HPDE6-E6E7 (cell line): ENCODE measurements at regions not wholly inside any gene's neighbourhood (a gene's known extent, or its start where the extent isn't known, plus 50 kb on each side); places are given as distances from the start of the nearest gene placed in this dataset.
"Not testable (repeated sequence)": the region's sequence is repeated elsewhere in the genome, so short reads cannot be mapped to it uniquely, and the experiment has no call there.

ENCODE experiments used
- DNase-seq: peaks from one replicate; pipeline ENCODE4 v3.0.0; 2011; ENCODE audit warnings: missing footprints; ENCODE audit errors: extremely low spot score

DNA sequence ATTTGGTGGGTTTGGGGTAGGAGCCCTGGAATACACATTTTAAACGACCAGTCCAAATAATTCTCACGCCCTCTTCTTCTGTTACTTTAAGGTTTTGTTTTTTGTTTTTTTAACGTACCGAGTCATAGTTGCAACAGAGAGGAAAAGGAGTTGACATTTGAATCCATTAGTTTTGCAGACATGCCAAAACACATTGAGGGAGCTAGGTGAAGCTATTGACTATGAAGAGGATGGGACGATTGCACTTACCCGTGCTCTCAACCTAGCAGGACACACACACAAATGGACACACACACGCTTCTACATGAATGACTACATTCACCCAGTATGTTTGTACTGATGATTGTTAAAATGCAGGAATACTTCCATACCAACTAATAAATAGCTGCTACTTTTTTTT, 54.3 kb upstream of the CIT start:
- no peak for DNase-seq

DNA sequence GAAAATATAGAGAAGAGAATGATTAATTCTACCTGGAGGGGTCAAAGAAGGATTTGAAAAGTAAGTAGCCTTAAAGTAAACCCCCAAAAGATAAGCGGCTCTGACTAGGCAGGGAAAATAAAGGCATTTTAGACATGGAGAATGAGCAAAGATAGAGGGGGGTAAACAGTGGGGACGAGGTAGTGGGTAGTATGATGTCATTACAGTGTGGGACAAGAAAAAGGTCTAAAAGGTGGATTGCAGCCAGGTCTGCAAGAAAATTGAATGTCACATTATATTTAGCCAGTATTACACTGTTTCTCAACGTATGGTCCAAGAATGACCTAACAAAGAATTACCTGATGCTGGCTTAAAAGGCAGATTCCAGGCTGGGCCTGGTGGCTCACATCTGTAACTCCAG, 55.8 kb upstream of the CIT start:
- no peak for DNase-seq

- not testable (repeated sequence) for DNase-seq
Observed at GRCh38 chr12:119934780-119935179, 54.3 kb upstream of the BICDL1 start.

GRCh38 chr12:119936705-119937311, 52.2 kb upstream of the BICDL1 start:
- no peak for DNase-seq

DNA sequence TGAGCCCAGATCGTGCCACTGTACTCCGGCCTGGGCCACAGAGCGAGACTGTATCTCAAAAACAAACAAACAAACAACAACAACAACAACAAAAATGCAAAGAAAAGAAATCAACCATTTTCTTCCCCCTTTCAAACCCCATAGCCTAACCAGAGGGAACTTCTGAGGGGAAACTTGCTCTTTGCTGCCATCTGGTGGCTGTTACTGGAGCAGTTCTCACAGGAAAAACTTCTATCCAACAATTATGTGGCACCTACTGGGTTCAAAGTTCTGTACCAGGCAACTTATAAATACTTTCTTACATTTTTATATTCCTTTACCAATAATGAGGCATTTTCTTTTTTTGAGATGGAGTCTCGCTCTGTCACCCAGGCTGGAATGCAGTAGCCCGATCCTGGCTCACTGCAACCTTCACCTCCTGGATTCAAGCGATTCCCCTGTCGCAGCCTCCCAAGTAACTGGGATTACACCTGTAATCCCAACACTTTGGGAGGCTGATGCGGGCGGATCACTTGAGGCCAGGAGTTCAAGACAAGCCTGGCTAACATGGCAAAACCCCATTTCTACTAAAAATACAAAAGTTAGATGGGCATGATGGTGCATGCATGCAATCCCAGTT, 50.9 kb upstream of the BICDL1 start:
- peak; percentile 51 for DNase-seq
